ENCODE measurements at regions not wholly inside any gene's neighbourhood (a gene's known extent, or its start where the extent isn't known, plus 50 kb on each side); places are given as distances from the start of the nearest gene placed in this dataset.

DNA sequence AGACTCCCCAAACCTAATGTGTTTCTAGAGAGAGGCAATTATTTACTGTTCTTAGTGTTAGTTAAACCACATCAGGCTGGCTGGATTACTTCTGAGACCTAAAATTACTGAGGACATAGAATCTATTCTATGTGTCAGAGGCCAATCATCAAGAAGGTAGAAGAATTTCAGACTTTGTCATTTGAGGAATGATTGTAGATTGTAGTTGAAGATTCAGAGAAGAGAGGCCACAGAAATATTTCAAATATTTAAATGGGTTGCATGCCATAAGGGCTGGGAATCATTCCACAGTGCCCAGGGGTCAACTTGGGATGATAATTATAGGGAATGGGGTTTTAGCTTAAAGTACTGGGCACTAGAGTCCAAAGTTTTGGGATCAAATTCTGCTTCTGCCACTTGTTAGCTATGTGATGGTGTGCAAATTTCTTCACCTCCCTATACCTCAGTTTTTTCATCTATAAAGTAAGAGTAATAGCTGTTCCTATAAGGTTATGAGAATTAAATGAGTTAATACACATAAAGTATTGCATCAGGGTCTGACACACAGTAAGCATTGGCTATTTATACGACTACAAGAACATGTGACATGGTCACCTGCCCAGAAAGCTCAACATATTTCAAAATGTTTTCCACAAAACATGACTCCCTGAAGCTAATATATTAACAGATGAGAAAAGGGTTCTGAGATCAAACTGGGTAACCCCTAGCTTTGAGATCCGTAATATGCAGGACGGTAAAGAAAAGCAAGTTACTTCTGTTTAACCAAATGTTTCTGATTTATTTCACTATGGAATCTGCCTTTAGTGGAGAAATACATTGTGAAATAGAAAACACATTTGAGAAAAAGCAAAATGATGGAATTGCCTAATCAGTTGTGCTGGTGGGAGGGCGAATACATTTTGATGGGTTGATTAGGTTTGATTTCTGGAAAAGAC, 69.7 kb upstream of the SPAG17 start:
- DNase-seq (ENCODE audit: low read depth): no peak
- H3K4me3 ChIP-seq (ENCODE audit: low read depth, low read length): no peak overlapping the region
- TF ChIP-seq, protein P1, sequence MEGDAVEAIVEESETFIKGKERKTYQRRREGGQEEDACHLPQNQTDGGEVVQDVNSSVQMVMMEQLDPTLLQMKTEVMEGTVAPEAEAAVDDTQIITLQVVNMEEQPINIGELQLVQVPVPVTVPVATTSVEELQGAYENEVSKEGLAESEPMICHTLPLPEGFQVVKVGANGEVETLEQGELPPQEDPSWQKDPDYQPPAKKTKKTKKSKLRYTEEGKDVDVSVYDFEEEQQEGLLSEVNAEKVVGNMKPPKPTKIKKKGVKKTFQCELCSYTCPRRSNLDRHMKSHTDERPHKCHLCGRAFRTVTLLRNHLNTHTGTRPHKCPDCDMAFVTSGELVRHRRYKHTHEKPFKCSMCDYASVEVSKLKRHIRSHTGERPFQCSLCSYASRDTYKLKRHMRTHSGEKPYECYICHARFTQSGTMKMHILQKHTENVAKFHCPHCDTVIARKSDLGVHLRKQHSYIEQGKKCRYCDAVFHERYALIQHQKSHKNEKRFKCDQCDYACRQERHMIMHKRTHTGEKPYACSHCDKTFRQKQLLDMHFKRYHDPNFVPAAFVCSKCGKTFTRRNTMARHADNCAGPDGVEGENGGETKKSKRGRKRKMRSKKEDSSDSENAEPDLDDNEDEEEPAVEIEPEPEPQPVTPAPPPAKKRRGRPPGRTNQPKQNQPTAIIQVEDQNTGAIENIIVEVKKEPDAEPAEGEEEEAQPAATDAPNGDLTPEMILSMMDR (IDR thresholded peaks at IDR 0.05; ENCODE audit: insufficient read depth, low read depth, low read length): no peak

DNA sequence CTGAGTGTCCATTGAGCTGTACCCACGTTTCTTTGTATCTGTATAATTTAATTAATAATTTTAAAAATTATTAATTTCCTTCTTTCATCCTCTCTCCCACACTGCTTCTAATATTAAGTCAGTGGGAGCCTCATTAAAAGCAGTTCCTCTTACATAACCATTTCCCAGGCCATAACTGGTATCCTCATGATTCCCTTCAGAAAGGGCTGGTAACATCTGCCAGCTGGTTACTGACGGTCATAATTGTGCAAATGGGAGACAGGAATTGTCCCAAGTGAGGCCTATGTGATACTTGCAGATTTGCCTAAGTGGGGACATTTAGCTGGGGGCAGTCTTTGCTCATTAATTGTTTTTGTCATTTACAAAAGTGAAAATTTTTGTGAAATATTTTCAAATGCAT, 69.0 kb upstream of the SPAG17 start:
- no peak for DNase-seq (ENCODE audit: low read depth)
- H3K4me3 ChIP-seq (ENCODE audit: low read depth, low read length): no peak overlapping the region
- TF ChIP-seq, protein P1 (IDR thresholded peaks at IDR 0.05; ENCODE audit: insufficient read depth, low read depth, low read length): no peak

GRCh38 chr1:118253053-118253915, 68.3 kb upstream of the SPAG17 start:
- TF ChIP-seq, protein P1 (IDR thresholded peaks at IDR 0.05; ENCODE audit: insufficient read depth, low read depth, low read length): no peak
- no peak for DNase-seq (ENCODE audit: low read depth)
- no peak overlapping the region for H3K4me3 ChIP-seq (ENCODE audit: low read depth, low read length)

DNA sequence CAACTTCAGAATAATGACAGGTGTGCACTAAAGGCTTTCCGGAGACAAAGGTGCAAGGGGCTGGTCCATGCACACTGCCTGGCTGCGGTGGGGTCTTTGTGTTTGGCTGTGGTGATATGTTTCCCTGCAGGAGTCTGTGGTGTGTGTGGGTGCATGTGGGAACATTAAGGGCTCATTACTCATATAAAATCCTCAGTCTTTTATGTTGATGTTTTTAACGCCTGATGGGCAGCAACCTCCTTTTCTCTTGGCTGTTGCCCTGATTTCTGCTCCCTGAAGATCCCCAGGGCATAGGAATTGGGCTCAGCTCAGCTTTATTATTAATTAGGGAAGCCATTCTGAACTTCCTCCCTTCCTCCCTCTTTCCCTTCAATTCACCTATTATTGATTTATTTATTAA, 67.6 kb upstream of the SPAG17 start:
- no peak overlapping the region for H3K4me3 ChIP-seq (ENCODE audit: low read depth, low read length)
- TF ChIP-seq, protein P1 (IDR thresholded peaks at IDR 0.05; ENCODE audit: insufficient read depth, low read depth, low read length): no peak
- no peak for DNase-seq (ENCODE audit: low read depth)

DNA sequence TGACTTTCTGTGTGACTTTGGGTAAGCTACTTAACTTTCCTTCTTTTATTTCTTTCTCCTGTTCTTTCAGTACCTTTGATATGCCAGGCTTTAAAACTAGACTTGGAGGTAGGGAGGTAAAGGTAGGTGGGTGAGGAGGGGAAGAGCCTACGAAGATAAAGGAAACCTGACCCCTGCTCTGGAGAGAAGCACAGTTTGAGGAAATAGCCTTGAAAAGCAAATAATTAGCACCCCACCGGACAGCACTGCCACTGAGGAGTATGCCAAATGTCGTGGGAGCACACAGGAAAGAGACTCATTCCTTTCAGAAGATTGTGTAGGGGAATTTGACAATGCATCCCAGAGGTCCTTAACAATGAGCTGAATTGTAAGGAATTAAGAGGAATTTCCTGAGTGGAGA, 65.2 kb upstream of the SPAG17 start:
- no peak for DNase-seq (ENCODE audit: low read depth)
- H3K4me3 ChIP-seq (ENCODE audit: low read depth, low read length): no peak overlapping the region
- TF ChIP-seq, protein P1 (IDR thresholded peaks at IDR 0.05; ENCODE audit: insufficient read depth, low read depth, low read length): no peak

GRCh38 chr1:118249641-118250040, 64.6 kb upstream of the SPAG17 start:
- DNase-seq (ENCODE audit: low read depth): no peak
- TF ChIP-seq, protein P1 (IDR thresholded peaks at IDR 0.05; ENCODE audit: insufficient read depth, low read depth, low read length): no peak
- H3K4me3 ChIP-seq (ENCODE audit: low read depth, low read length): no peak overlapping the region

Measured in fibroblast of villous mesenchyme (primary cell).